ENCODE measurements at regions not wholly inside any gene's neighbourhood (a gene's known extent, or its start where the extent isn't known, plus 50 kb on each side); places are given as distances from the start of the nearest gene placed in this dataset.

- Histone ChIP-seq H3K9me3 (peaks cover 3 to 57% (median 41%) of the 10 kb centered on the region in 8 donors), H3K4me3 (no peak overlapping the region), H3K4me1 (no peaks in the 10 kb centered on the region), H3K36me3 (no peaks in the 10 kb centered on the region), H3K27me3 (replicated peaks in 1 of 7) (no peaks in the 10 kb centered on the region), H3K27ac (no peak overlapping the region)
- DNase-seq = no peak
- 61 to 80% (median 68%) methylated on average over 3 to 4 of the region's 4 CpGs for WGBS, 5 donors
- TF ChIP-seq POLR2AphosphoS5 (IDR thresholded peaks at IDR 0.05) = no peak
- TF ChIP-seq CTCF (IDR thresholded peaks at IDR 0.05 in 8 of 11, conservative IDR thresholded peaks at IDR 0.05 in 3 of 11) = no peak
- TF ChIP-seq POLR2A (IDR thresholded peaks at IDR 0.05) = no peak
- intact Hi-C loops (cut with DNase I; ENCODE audit: low total_unique reads) = no loop called here
These were observed 415.4 kb upstream of the FRG1 start for GRCh38 chr4:189525304-189525703.

GRCh38 chr4:189530848-189531247 lies 409.8 kb upstream of the FRG1 start:
- Histone ChIP-seq H3K4me1 (no peaks in the 10 kb centered on the region), H3K4me3 (no peak overlapping the region), H3K27me3 (replicated peaks in 1 of 7) (no peaks in the 10 kb centered on the region), H3K9me3 (peaks cover 9 to 82% (median 60%) of the 10 kb centered on the region in 8 donors), H3K36me3 (no peaks in the 10 kb centered on the region), H3K27ac (no peak overlapping the region)
- no peak for TF ChIP-seq CTCF (IDR thresholded peaks at IDR 0.05 in 8 of 11, conservative IDR thresholded peaks at IDR 0.05 in 3 of 11)
- TF ChIP-seq POLR2A (IDR thresholded peaks at IDR 0.05) = no peak
- TF ChIP-seq POLR2AphosphoS5 (IDR thresholded peaks at IDR 0.05) = no peak
- DNase-seq = no peak
- 43 to 70% (median 53%) methylated on average over 2 of the region's 2 CpGs for WGBS, 5 donors
- intact Hi-C loops (cut with DNase I; ENCODE audit: low total_unique reads) = no loop called here

- Histone ChIP-seq H3K4me1 (no peaks in the 10 kb centered on the region), H3K36me3 (no peaks in the 10 kb centered on the region), H3K9me3 (peaks cover 9 to 76% (median 42%) of the 10 kb centered on the region in 8 donors), H3K27me3 (replicated peaks in 1 of 7) (no peaks in the 10 kb centered on the region), H3K27ac (no peak overlapping the region), H3K4me3 (no peak overlapping the region)
- no peak for DNase-seq
- TF ChIP-seq CTCF (IDR thresholded peaks at IDR 0.05 in 8 of 11, conservative IDR thresholded peaks at IDR 0.05 in 3 of 11) (no peak), POLR2AphosphoS5 (IDR thresholded peaks at IDR 0.05) (no peak), POLR2A (IDR thresholded peaks at IDR 0.05) (no peak)
- WGBS, 5 donors = 89 to 96% (median 93%) methylated on average over 2 of the region's 2 CpGs
- intact Hi-C loops (cut with DNase I; ENCODE audit: low total_unique reads) = no loop called here
These were observed 407.1 kb upstream of the FRG1 start for GRCh38 chr4:189533603-189534002.

- TF ChIP-seq CTCF (IDR thresholded peaks at IDR 0.05 in 8 of 11, conservative IDR thresholded peaks at IDR 0.05 in 3 of 11) = no peak
- TF ChIP-seq POLR2A (IDR thresholded peaks at IDR 0.05) = no peak
- no peak for TF ChIP-seq POLR2AphosphoS5 (IDR thresholded peaks at IDR 0.05)
- no peak overlapping the region for H3K27ac ChIP-seq
- H3K27me3 ChIP-seq (replicated peaks in 1 of 7) = no peaks in the 10 kb centered on the region
- DNase-seq = no peak
- intact Hi-C loops (cut with DNase I; ENCODE audit: low total_unique reads) = no loop called here
- no peak overlapping the region for H3K4me3 ChIP-seq
- no peaks in the 10 kb centered on the region for H3K36me3 ChIP-seq
- no peaks in the 10 kb centered on the region for H3K9me3 ChIP-seq
- WGBS, 5 donors = 80 to 83% (median 81%) methylated on average over 7 of the region's 7 CpGs
- H3K4me1 ChIP-seq = no peaks in the 10 kb centered on the region
These were observed 393.1 kb upstream of the FRG1 start for GRCh38 chr4:189547559-189547958.

All from spleen (tissue), 11 donors.